GM21360 (cell line): ENCODE measurements at regions not wholly inside any gene's neighbourhood (a gene's known extent, or its start where the extent isn't known, plus 50 kb on each side); places are given as distances from the start of the nearest gene placed in this dataset.
"Not testable (repeated sequence)": the region's sequence is repeated elsewhere in the genome, so short reads cannot be mapped to it uniquely, and the experiment has no call there.

ENCODE experiments used
- ATAC-seq: cut with Tn5 transposase; IDR thresholded peaks from one replicate; pipeline ENCODE4 v1.9.1; 2021; ENCODE audit warnings: mild to moderate bottlenecking, moderate library complexity; ENCODE audit not compliant: unreplicated experiment

DNA sequence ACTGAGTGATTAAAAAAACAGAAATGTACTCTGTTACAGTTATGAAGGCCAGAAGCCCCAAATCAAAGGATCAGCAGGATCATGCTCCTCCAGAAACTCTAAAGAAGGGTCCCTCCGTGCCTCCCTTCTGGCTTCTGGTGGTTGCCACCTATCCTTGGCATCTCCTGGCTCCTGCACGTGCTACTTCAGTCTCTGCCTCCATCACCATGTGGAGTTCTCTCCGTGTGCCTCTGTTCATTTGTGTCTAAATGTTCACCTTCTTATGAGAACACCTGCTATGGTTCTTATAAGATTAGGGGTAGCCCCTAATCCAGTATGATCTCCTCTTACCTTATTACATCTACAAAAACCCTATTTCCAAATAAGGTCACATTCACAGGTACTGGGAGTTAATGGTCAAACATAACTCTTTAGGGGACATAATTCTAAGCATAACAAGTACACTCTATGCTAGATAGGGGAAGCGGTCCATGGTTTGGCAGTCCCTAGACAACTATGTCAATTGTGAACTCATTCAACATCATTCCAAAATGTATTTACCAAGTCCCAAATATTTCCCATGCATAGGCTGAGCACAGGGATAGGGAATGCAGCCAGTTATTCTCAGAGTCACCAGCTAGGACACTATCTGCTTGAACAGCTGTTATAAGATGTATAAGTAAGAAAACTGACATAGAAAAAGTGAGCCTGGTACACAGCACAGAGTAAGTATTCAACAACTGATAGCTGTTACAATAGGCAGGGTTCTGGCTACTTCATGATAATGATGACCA, 295.5 kb upstream of the BOD1L1 start:
- no peak for ATAC-seq

DNA sequence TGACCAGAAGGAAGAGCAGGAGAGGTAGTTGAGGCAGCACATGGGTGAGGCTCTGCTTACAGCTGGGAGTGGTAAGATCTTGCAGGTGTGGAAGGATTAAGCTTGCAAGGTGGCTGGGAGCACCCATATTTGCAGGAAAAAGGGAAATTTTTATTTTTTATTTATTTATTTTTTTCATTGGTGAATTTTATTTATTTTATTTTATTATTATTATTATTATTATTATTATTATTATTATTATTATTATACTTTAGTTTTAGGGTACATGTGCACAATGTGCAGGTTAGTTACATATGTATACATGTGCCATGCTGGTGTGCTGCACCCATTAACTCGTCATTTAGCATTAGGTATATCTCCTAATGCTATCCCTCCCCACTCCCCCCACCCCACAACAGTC, 297.4 kb upstream of the BOD1L1 start:
- not testable (repeated sequence) for ATAC-seq

DNA sequence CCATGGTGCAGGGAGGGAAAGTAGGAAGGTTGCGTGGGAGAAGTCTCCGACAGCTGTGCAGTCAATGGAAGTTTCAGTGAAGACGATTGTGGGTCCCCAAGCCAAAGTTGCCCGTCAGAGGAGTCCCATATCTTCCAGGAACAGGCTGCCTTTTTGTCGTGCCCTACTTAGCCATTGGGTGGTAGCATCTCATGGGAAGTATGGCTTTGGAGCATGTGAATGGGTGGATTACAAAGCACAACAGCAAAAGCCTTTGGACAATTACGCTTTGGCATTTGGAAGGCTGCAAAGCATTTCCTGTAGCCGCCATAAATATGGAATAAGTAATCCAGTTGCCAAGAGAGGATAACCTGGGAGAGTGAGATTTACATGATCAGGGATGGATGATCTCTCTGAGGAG, 300.7 kb upstream of the BOD1L1 start:
- ATAC-seq, result no peak

DNA sequence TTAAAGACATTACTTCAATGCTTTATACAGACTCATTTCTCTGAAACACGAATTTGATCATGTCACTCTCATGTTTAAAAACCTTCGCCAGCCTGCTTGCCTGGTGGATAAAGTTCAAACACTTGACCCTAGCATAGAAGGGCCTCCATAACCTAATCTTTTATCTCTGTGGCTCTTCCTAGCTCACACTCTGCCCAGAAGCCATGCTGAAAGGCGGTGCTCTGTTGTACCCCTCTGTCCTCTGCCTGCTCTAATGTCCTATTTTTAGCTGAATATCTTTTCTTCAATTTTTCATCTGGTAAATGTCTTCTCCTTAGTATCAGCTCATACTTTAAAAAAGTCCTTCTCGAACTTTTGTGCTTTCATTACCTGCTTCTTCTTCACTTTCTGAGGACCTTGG, 302.6 kb upstream of the BOD1L1 start:
- no peak for ATAC-seq

DNA sequence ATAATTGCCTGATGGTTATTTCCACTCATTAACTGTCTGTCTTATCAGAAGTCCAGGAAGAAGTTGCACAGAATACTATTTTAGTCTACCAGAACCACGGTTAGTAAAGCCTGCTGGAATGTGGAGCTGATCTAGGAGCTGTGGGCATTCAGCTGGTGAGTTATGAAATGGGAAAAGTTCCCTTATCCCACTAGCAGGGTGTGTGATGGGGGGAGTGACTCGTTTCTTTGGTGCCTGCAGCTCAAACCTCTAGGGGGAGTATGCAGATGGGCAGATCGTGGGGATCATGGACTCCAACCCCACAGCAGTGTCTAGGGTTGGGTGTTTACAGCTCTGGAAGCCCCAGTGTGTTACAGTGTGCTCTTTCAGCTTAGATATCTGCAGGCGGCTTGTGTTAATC, 305.7 kb upstream of the BOD1L1 start:
- no peak for ATAC-seq

DNA sequence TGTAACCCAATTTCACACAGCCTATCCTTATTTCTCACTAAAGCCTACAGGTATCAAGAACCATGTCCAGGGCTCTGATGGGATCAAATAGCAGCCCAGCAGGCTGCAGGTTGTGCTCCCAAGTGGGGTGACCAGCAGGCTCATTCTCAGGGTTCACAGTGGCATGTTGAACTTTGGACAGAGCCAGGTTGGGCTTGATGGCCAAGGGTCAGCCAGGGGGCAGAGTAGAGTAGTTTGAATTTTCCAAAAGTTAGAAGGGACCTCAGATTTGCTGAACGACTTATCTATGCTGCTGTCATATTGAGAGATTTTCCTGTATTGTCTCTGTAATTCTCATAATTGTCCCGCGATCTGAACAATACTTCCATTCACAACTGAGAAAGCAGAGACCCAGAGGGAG, 310.8 kb upstream of the BOD1L1 start:
- no peak for ATAC-seq

DNA sequence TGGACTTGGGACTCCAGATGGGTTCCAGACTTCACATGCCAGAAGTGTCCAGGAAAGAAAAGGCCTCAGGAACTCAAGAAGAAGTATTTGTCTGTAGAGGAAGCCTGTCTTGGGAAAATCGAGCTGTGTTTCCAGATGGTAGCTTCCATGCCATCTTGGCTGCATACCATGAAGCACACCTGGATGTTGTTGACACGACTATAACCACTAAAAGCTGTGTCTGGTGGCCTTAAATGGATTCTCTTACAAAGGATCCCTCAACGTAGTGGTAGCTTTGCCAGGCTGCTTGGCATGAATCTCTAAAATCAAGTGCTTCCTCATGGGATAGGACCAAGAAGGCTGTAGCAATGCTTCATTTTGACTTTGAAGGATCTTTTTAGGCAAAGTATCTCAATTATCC, 313.4 kb upstream of the BOD1L1 start:
- ATAC-seq, result no peak

DNA sequence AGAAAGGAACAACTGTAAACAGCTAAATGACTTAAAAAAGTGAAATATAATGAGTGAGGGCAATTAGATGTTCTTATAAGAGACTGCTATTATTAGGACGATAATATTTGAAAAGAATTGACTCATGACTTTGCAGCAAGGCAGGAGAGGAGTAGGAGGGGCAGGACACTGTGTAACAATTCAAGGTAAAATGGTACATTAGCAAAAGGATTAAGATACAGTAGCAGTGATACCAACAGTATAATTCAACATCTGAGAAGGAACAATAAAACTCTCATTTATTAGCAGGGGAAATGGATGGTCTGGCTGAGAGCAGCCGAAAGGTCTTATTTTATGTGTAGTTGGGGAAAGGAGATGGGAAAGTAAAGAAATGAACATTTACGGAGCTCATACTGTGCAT, 315.5 kb upstream of the BOD1L1 start:
- ATAC-seq, result no peak

DNA sequence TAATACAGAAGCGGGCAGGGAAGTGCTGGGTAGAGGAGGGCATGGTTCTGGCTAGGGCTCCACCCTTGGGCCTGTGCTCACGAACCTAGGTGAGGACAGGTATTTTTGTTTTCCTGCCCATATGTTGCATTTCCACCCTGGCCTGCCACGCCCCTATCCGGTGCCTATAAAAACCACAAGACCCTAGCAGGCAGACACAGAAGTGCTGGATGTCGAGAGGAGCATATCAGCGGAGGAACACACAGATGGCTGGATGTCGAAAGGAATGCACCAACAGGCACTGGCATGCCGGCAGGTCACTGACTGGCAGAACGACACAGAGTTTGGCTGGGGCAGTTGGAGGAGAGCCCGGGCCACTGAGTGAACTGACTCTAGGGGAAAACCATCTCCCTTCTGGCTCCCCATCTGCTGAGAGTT, 316.6 kb upstream of the BOD1L1 start:
- no peak for ATAC-seq

DNA sequence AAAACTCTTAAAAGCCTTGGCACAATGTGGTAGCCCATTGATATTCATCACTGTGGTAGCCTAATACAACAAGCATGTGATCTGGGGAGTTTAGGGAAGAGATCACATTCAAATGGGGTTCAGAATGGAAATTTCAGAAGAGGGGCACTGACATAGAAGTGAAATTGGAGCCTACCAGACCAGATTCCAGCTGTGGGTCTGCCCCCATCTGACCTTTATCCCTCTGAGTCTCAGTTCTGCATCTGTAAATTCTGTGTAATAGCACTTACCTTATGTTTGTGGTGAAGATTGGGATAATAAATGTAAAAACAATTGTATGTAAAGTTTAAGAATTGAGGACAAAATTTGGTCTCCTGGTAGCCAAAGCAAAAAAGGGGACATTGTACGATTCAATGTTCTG, 320.4 kb upstream of the BOD1L1 start:
- ATAC-seq, result no peak

DNA sequence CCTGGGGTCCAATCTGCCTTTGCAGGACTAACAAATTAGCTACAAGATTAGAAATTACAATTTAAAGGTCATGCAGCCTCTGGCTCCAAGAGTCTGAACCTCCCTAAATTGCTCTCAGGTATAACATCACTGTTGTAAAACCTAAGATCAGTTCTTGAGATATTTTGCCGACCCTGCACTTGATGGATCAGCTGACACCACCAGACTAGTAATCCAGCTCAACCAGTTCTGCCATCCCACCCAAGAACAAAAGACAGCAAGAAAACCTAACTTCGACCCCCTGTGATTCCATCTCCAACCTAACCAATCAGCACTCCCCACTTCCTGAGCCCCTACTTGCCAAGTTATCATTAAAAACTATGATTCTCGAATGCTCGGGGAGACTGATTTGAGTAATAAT, 323.0 kb upstream of the BOD1L1 start:
- ATAC-seq, result no peak

DNA sequence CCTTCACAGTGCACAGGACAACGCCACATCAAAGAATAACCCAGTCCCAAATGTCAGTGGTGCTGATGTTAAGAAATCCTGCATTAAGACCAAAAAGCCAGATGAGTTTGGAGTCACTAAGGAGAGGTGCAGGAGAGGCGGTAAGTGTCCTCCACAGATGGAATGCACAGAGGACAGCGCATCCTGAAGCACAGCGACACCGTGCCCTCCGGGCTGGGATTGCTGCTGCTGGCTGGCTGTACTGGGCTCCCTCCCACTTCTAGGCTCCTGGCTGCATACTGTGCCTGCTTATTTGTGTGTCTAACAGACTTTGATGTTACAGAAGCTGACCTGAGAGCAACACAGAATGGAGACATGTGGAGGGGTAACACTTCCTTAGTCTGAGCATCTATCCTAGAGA, 325.6 kb upstream of the BOD1L1 start:
- no peak for ATAC-seq

DNA sequence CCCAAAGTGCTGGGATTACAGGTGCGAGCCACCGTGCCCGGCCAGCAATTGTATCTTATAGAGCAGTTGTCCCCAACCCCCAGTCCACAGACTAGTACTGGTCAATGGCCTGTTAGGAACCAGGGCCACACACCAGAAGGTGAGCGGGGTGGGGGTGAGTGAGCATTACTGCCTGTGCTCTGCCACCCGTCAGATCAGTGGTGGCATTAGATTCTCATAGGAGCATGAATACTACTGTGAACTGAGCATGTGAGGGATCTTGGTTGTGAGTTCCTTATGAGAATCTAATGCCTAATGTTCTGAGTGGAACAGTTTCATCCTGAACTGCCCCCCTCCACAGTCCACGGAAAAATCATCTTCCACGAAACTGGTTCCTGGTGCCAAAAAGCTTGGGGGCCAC, 328.0 kb upstream of the BOD1L1 start:
- ATAC-seq, result no peak

DNA sequence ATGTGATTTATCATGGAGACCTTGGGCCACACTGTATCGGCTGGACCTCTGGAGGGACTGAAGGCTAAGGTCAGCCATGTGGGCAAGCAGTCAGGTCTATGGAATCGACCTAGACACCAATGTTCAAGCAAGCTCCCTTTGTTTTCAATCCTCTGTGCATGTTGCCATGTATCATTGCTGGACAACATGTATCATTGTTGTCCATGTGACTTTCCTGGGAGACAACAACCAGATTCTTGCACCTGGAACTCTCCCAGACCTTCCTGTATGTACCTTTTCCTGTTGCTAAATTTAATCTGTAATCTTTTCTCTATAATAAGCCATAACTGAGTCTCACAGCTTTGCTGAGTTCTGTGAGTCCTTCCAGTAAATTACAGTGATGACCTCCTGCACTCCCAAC, 329.4 kb upstream of the BOD1L1 start:
- ATAC-seq, result no peak

DNA sequence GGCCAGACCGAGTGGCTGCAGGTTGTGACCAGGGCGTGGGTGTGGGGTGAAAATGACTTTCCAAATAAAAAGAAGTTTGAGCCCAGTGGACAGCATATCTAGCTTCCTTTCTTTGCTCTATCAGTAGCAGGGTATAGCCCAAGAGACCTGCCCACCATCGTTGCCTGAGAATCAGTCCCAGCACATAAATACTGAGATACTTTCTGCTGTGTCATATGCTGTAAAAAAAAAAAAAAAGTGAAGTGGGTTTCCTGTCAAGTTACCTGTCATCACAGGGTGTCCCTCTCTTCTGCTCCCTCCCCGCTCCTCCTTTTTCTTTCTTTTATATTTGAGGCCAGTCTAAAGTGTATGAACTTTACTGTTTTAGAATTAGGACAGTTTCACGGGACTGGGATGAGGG, 330.3 kb upstream of the BOD1L1 start:
- no peak for ATAC-seq

DNA sequence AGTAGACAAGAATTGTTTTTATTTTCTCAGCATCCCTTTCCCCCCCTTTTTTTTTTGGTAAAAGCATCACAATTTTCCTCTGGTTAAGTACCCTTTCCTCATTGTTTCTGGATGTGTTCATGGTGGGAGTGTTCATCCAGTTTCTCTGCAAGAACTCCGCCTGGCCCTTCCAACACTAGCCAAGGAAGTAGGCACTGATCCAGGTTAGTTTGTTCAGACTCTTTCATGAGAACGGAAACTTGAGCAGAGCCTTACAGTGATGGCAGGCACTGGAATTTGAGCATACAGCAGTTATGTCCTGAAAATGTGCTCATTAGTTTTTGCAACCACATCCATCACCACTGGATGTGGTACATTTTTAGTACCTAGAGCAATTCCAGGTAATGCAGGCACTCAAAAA, 336.1 kb upstream of the BOD1L1 start:
- ATAC-seq, result no peak

DNA sequence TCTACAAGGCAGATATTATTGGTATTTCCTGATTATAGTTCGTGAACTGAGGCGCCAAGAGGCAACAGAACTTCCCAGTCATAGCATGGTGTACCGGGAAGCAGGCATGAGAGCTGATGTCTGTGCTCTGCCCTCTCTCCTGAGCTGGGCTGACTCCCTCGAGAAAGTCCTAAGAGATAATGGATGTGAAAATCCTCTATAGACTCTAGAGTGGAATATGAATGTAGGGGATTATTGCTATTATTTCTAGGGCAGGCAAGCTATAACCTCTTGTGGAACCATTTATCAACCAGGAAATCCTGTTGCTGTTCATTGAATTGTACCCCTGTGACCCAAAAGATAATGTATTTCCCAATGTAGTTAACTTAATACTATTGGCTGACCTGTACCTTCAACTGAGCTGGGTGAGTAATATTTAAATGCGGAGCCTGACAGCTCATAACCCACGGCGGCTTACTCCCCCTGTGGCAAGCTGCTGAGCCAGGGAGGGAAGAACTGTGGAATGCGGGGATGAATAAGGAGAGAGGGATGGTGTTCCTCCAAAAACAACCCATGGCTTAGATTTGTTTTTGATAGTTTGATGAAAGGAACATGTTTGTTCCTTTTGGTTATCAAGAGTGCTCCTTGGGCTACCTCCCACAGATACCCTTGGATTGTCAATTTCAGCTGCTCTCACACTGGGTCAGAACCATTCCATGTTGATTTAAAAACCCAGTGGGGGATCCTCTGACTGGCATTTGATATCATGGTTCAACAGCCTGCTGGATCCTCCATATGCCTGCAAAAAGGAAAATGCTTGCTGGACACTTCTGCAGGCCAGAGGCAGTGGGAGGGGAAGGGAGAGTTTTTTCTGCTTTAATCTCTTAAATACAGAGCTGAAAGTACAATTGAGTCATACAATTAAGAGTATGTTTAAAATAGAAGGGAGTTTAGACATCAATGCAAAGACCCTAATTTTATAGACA, 339.0 kb upstream of the BOD1L1 start:
- no peak for ATAC-seq

DNA sequence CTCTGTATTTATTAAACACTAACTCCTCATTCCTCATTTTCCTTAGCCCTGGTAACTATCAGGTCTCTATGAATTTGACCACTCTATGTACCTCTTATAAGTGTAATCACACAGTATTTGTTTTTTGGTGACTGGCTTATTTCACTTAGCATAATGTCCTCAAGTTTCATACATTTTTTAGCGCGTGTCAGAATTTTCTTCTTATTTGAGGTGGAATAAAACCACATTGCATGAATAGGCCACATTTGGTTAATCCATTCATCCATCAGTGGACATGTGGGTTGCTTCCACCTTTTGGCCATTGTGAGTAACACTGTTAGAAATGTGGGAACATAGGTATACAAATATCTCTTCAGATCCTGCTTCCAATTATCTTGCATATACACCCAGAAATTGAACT, 341.2 kb upstream of the BOD1L1 start:
- no peak for ATAC-seq

DNA sequence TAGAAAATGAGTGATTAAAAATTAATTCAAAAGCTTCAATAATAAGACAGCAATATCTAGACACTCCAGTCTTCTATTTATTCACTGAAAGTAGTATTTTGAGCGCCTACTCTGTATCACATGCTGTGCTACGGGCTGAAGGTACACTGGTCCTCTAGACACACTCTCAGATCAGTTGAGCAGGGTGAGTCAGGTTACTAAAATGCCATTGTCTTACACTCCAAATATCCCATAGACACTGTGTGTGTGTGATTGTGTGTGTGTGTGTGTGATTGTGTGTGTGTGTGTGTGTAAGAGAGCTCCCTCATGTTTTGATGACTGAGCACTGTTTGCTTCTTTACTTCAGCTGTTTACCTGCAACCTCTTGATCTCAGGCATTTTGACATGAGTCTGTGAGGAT, 342.8 kb upstream of the BOD1L1 start:
- no peak for ATAC-seq

DNA sequence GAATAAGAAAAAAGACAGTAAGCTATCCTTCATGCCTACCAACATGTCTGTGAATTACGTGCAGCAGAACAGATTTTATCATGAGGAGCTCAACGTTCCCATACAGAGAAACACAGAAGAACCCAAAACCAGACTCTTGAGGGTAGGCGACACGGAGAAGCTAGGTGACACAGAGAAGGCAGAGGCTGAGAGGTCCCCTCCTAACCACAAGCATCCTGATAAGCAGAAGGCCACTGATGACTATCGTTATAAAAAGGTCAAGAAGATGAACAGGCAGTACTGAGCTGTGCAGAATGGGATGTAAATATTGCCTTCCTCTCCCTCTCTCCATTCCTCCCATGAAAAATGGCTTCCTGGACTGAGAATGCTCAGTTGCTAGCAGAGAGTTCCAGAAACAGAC, 350.2 kb upstream of the BOD1L1 start:
- ATAC-seq, result no peak

DNA sequence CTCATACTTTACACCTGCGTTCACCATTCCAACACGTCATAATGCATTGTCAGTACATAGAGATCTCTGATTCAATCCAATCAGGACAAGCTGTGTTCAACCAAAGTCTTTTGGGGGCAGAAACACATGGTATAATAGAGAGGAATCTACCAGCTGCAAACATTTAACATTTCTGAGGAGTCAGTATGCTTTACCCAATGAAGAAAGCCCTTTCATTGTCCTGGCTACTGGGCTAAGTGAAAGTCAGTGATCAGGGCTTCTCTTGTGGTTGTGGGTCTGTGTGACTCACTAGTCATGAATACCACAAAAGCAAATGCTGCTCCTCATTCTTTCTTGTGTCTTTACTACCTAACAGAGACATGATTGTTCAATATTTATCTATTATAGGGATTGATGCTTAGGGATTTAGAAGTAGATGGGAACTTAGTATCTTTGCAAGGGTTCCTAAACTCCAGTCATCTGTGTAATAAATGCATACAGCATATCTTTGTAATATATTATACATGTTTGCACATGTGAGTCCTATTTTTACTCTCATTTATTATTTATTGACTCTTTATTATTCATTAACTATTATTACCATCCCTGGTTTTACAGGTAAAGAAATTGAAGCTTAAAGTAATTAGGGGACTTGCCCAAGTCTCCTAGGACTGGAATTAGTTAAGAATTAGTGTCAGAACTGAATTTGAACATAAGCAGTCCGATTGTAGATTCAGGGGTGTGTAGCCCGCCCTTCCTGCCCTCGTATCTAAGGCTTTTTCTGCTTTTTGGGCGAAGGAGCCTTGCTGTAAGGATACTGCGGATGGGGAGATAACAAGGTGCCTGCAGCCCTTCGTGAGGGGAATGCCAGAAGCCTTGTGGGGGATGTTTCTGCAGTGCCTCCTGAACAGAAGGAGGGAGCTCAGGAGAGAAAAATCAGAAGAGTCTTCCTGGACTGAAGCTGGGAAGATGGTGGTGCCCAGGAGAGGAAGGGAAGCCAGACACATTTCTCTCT, 353.1 kb upstream of the BOD1L1 start:
- ATAC-seq, result no peak
